ENCODE measurements at regions not wholly inside any gene's neighbourhood (a gene's known extent, or its start where the extent isn't known, plus 50 kb on each side); places are given as distances from the start of the nearest gene placed in this dataset.

DNA sequence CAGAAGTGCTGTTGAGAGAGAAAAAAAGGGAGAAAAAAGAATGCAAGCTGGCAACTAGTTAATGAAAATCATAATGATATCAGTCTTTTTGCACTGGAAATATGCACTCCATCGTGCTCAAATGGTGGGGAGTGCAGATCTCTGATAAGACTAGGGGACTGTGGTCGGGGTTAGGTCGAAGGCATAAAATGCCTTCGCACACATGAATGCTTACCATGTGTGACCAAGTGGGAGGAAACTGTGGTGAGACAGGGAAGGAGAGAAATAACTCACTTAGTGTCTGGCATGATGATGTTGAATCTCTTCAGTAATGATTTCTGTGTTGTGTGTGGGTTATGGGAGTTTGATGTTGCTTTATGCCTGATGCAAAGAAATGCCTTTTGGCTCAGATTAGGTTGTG lies 358.9 kb downstream of the FBXO8 start:
- no peak for TF ChIP-seq CTCF (IDR thresholded peaks at IDR 0.05 in 2 of 3, conservative IDR thresholded peaks at IDR 0.05 in 1 of 3; ENCODE audit: borderline replicate concordance in 1 of 3, insufficient read depth in 1 of 3, low read depth in 2 of 3, low read length in 2 of 3)
- TF ChIP-seq SP1 (IDR thresholded peaks at IDR 0.05; ENCODE audit: low read depth) = no peak
- no peak for TF ChIP-seq EGR1 (IDR thresholded peaks at IDR 0.05; ENCODE audit: low read depth)
- no peak for TF ChIP-seq POLR2A (IDR thresholded peaks at IDR 0.05; ENCODE audit: borderline replicate concordance, extremely low read depth, insufficient read depth, insufficient read length)
- no peak for TF ChIP-seq EZH2phosphoT487 (IDR thresholded peaks at IDR 0.05; ENCODE audit: borderline replicate concordance)
- TF ChIP-seq YY1 (IDR thresholded peaks at IDR 0.05; ENCODE audit: extremely low read depth, insufficient replicate concordance, low read depth, low read length) = no peak
- no peak for TF ChIP-seq JUND (IDR thresholded peaks at IDR 0.05)
- no peak for TF ChIP-seq REST (IDR thresholded peaks at IDR 0.05; ENCODE audit: low read depth)
- TF ChIP-seq EZH2 (IDR thresholded peaks at IDR 0.05) = no peak
- no peak for TF ChIP-seq ATF3 (IDR thresholded peaks at IDR 0.05)
- TF ChIP-seq SRF (IDR thresholded peaks at IDR 0.05; ENCODE audit: low read depth) = no peak
